ENCODE measurements at regions not wholly inside any gene's neighbourhood (a gene's known extent, or its start where the extent isn't known, plus 50 kb on each side); places are given as distances from the start of the nearest gene placed in this dataset.
"Not testable (repeated sequence)": the region's sequence is repeated elsewhere in the genome, so short reads cannot be mapped to it uniquely, and the experiment has no call there.

- H3K4me3 ChIP-seq (replicated peaks in 1 of 3; ENCODE audit: low read depth in 2 of 3, low read length in 3 of 3) = no peak overlapping the region
- intact Hi-C loops (cut with micrococcal nuclease) = no loop called here
- H3K4me3 Mint-ChIP-seq = no peak overlapping the region
- H3K79me2 ChIP-seq (ENCODE audit: insufficient read depth, low read length) = no peaks in the 10 kb centered on the region
- H3K36me3 Mint-ChIP-seq = no peaks in the 10 kb centered on the region
- DNase-seq = no peak
- 93% methylated on average over 7 of the region's 9 CpGs for WGBS (ENCODE audit: insufficient coverage)
- H3K27ac Mint-ChIP-seq = no peak overlapping the region
- no peaks in the 10 kb centered on the region for H3K4me1 ChIP-seq (ENCODE audit: control insufficient read depth in 1 of 2, insufficient read depth in 2 of 2, low read length in 2 of 2)
- H4K20me1 ChIP-seq (ENCODE audit: insufficient read depth, low read length) = no peaks in the 10 kb centered on the region
- no peak for TF ChIP-seq CTCF (IDR thresholded peaks at IDR 0.05)
- no peaks in the 10 kb centered on the region for H3K36me3 ChIP-seq (replicated peaks in 1 of 2; ENCODE audit: control insufficient read depth in 1 of 2, insufficient read depth in 2 of 2, low read length in 2 of 2)
- H3K9ac ChIP-seq (ENCODE audit: insufficient read depth, low read length, poor library complexity, severe bottlenecking) = no peak overlapping the region
- no peak overlapping the region for H3K27ac ChIP-seq (ENCODE audit: low read depth in 1 of 2, low read length in 2 of 2)
- H3K4me2 ChIP-seq (replicated peaks; ENCODE audit: extremely low read depth, low read length, poor library complexity, severe bottlenecking) = no peak overlapping the region
- H3K27me3 Mint-ChIP-seq (ENCODE audit: low read depth in 3 of 3) = no peaks in the 10 kb centered on the region
- no peak overlapping the region for H2AFZ ChIP-seq (ENCODE audit: insufficient read depth, low read depth, low read length, poor library complexity, severe bottlenecking)
- no peaks in the 10 kb centered on the region for H3K27me3 ChIP-seq (ENCODE audit: control insufficient read depth in 2 of 2, insufficient read depth in 2 of 2, low read length in 2 of 2)
- H3K4me1 Mint-ChIP-seq = no peaks in the 10 kb centered on the region
- peaks cover 0 to 3% (median 0%) of the 10 kb centered on the region in 7 donors for H3K9me3 Mint-ChIP-seq
- no peaks in the 10 kb centered on the region for H3K9me3 ChIP-seq (replicated peaks in 1 of 2; ENCODE audit: control insufficient read depth in 1 of 2, insufficient read depth in 1 of 2, low read length in 2 of 2)
These were observed 194.1 kb upstream of the ZNF804B start for GRCh38 chr7:88565401-88565800.

- H4K20me1 ChIP-seq (ENCODE audit: insufficient read depth, low read length); H3K4me3 Mint-ChIP-seq; H3K27me3 ChIP-seq (ENCODE audit: control insufficient read depth in 2 of 2, insufficient read depth in 2 of 2, low read length in 2 of 2); H3K4me1 Mint-ChIP-seq; H3K9ac ChIP-seq (ENCODE audit: insufficient read depth, low read length, poor library complexity, severe bottlenecking); H3K36me3 Mint-ChIP-seq; H3K27ac ChIP-seq (ENCODE audit: low read depth in 1 of 2, low read length in 2 of 2); H3K27me3 Mint-ChIP-seq (ENCODE audit: low read depth in 3 of 3); H2AFZ ChIP-seq (ENCODE audit: insufficient read depth, low read depth, low read length, poor library complexity, severe bottlenecking); H3K4me3 ChIP-seq (replicated peaks in 1 of 3; ENCODE audit: low read depth in 2 of 3, low read length in 3 of 3); intact Hi-C loops (cut with micrococcal nuclease); H3K79me2 ChIP-seq (ENCODE audit: insufficient read depth, low read length); H3K27ac Mint-ChIP-seq; H3K36me3 ChIP-seq (replicated peaks in 1 of 2; ENCODE audit: control insufficient read depth in 1 of 2, insufficient read depth in 2 of 2, low read length in 2 of 2); DNase-seq; H3K4me2 ChIP-seq (replicated peaks; ENCODE audit: extremely low read depth, low read length, poor library complexity, severe bottlenecking); H3K4me1 ChIP-seq (ENCODE audit: control insufficient read depth in 1 of 2, insufficient read depth in 2 of 2, low read length in 2 of 2): not testable (repeated sequence)
- 97% methylated on average over 15 of the region's 17 CpGs for WGBS (ENCODE audit: insufficient coverage)
- H3K9me3 Mint-ChIP-seq = peaks cover 7 to 26% (median 15%) of the 10 kb centered on the region in 7 donors
- peaks cover 0 to 10% of the 10 kb centered on the region in 2 donors for H3K9me3 ChIP-seq (replicated peaks in 1 of 2; ENCODE audit: control insufficient read depth in 1 of 2, insufficient read depth in 1 of 2, low read length in 2 of 2)
These were observed 203.1 kb upstream of the ZNF804B start for GRCh38 chr7:88556441-88556840.

GRCh38 chr7:88554847-88555246, 204.7 kb upstream of the ZNF804B start:
- H3K79me2 ChIP-seq (ENCODE audit: insufficient read depth, low read length); H3K27me3 Mint-ChIP-seq (ENCODE audit: low read depth in 3 of 3); H3K4me3 Mint-ChIP-seq; H3K4me1 Mint-ChIP-seq; H3K4me2 ChIP-seq (replicated peaks; ENCODE audit: extremely low read depth, low read length, poor library complexity, severe bottlenecking); H3K9ac ChIP-seq (ENCODE audit: insufficient read depth, low read length, poor library complexity, severe bottlenecking); H3K4me1 ChIP-seq (ENCODE audit: control insufficient read depth in 1 of 2, insufficient read depth in 2 of 2, low read length in 2 of 2); H3K27ac ChIP-seq (ENCODE audit: low read depth in 1 of 2, low read length in 2 of 2); H3K27ac Mint-ChIP-seq; H3K4me3 ChIP-seq (replicated peaks in 1 of 3; ENCODE audit: low read depth in 2 of 3, low read length in 3 of 3); DNase-seq; H2AFZ ChIP-seq (ENCODE audit: insufficient read depth, low read depth, low read length, poor library complexity, severe bottlenecking); H3K36me3 ChIP-seq (replicated peaks in 1 of 2; ENCODE audit: control insufficient read depth in 1 of 2, insufficient read depth in 2 of 2, low read length in 2 of 2); H3K36me3 Mint-ChIP-seq; intact Hi-C loops (cut with micrococcal nuclease); H4K20me1 ChIP-seq (ENCODE audit: insufficient read depth, low read length); H3K27me3 ChIP-seq (ENCODE audit: control insufficient read depth in 2 of 2, insufficient read depth in 2 of 2, low read length in 2 of 2): not testable (repeated sequence)
- no CpG with 5 or more reads among the region's 4 CpGs for WGBS (ENCODE audit: insufficient coverage)
- peaks cover 0 to 10% of the 10 kb centered on the region in 2 donors for H3K9me3 ChIP-seq (replicated peaks in 1 of 2; ENCODE audit: control insufficient read depth in 1 of 2, insufficient read depth in 1 of 2, low read length in 2 of 2)
- peaks cover 7 to 26% (median 17%) of the 10 kb centered on the region in 7 donors for H3K9me3 Mint-ChIP-seq
